Spleen (tissue), 11 donors: ENCODE measurements at regions not wholly inside any gene's neighbourhood (a gene's known extent, or its start where the extent isn't known, plus 50 kb on each side); places are given as distances from the start of the nearest gene placed in this dataset.
"Not testable (repeated sequence)": the region's sequence is repeated elsewhere in the genome, so short reads cannot be mapped to it uniquely, and the experiment has no call there.

Experiments used
- DNase-seq: peaks from one replicate; pipeline ENCODE4 v3.0.0-alpha.2; 2020
- H3K27ac ChIP-seq, 8 donors: fragments of 200-600 bp; sonication (generic) in 7 of 8; 1 replicate in 4 of 8; 2 replicates in 4 of 8; pipeline versions ENCODE4 v1.5.0 to v1.8.0; 2016 to 2021; ENCODE audit warnings: inconsistent platforms in 4 of 8, mild to moderate bottlenecking in 4 of 8, moderate library complexity in 1 of 8
- H3K27me3 ChIP-seq, 7 donors: fragments of 200-600 bp; sonication (generic) in 6 of 7; replicated peaks in 1 of 7; 1 replicate in 4 of 7; 2 replicates in 3 of 7; pipeline versions ENCODE4 v1.5.0 to v1.8.0; 2016 to 2021; ENCODE audit warnings: inconsistent platforms in 3 of 7, mild to moderate bottlenecking in 1 of 7
- H3K36me3 ChIP-seq, 6 donors: fragments of 200-600 bp; sonication (generic) in 5 of 6; 1 replicate in 4 of 6; 2 replicates in 2 of 6; pipeline versions ENCODE4 v1.5.0 to v1.8.0; 2016 to 2021; ENCODE audit warnings: inconsistent platforms in 2 of 6
- H3K4me1 ChIP-seq, 6 donors: fragments of 200-600 bp; sonication (generic) in 5 of 6; 1 replicate in 3 of 6; 2 replicates in 3 of 6; pipeline versions ENCODE4 v1.5.0 to v1.8.0; 2016 to 2021; ENCODE audit warnings: inconsistent platforms in 3 of 6
- H3K4me3 ChIP-seq, 8 donors: fragments of 200-600 bp; sonication (generic) in 7 of 8; 1 replicate in 4 of 8; 2 replicates in 4 of 8; pipeline versions ENCODE4 v1.5.0 to v1.8.0; 2016 to 2021; ENCODE audit warnings: inconsistent platforms in 4 of 8, mild to moderate bottlenecking in 4 of 8, moderate library complexity in 2 of 8
- H3K9me3 ChIP-seq, 8 donors: fragments of 200-600 bp; sonication (generic) in 7 of 8; 1 replicate in 4 of 8; 2 replicates in 4 of 8; pipeline versions ENCODE4 v1.5.0 to v1.8.0; 2016 to 2021; ENCODE audit warnings: inconsistent platforms in 4 of 8
- CTCF ChIP-seq, 11 experiments: fragments of 200-600 bp in 7 of 11; fragments of 450-650 bp in 4 of 11; sonication (generic) in 4 of 11; IDR thresholded peaks in 8 of 11; conservative IDR thresholded peaks in 3 of 11; 1 replicate in 7 of 11; 2 replicates in 4 of 11; pipeline versions ENCODE4 v1.4.0 to v1.8.0; 2016 to 2021; ENCODE audit warnings: antibody characterized with exemption in 11 of 11, inconsistent platforms in 4 of 11, mild to moderate bottlenecking in 1 of 11
- POLR2A ChIP-seq, 3 donors: fragments of 450-650 bp; IDR thresholded peaks; one replicate each; pipeline ENCODE4 v1.5.1; 2017; ENCODE audit warnings: antibody characterized with exemption in 3 of 3, mild to moderate bottlenecking in 1 of 3
- POLR2AphosphoS5 ChIP-seq, 3 donors: sonication (generic); formaldehyde crosslinking; IDR thresholded peaks; one replicate each; pipeline ENCODE4 v1.5.1; 2017; ENCODE audit warnings: antibody characterized with exemption in 3 of 3
- whole genome bisulfite sequencing, 5 donors: extraction: QIAGEN DNeasy Blood & Tissue Kit in 3 of 5; methylation state at CpG; one replicate each; pipeline versions ENCODE4 v1.1.5 to v1.1.7; 2013 to 2018; 5-methylcytosine and 5-hydroxymethylcytosine counted together
- intact Hi-C: fragments of 100-400 bp; cut with DNase I; formaldehyde crosslinking; loops from one replicate; pipeline ENCODE4 v1.15.0; 2023; ENCODE audit warnings: low total_unique reads
- donor health status: healthy with polysubstance abuse.
- donor health status: DM: no; HTN: no; CAD: no; lungs with moderate emphysema.
- donor health status: DM: no; HTN: no; CAD: no.
- donor health status: Bipolar disorder and iron deficiency.
- donor health status: healthy.
- donor health status: DM: no; HTN: no; CAD: no.
- donor health status: DM: yes; HTN: yes; CAD: no.

- no peaks in the 10 kb centered on the region for H3K4me1 ChIP-seq
- no peaks in the 10 kb centered on the region for H3K27me3 ChIP-seq
- H3K36me3 ChIP-seq: no peaks in the 10 kb centered on the region
- DNase-seq: no peak
- H3K4me3 ChIP-seq: no peak overlapping the region
- H3K27ac ChIP-seq: no peak overlapping the region
- no peak for TF ChIP-seq CTCF (IDR thresholded peaks at IDR 0.05 in 8 of 11, conservative IDR thresholded peaks at IDR 0.05 in 3 of 11)
- no peak for TF ChIP-seq POLR2A (IDR thresholded peaks at IDR 0.05)
- no peak for TF ChIP-seq POLR2AphosphoS5 (IDR thresholded peaks at IDR 0.05)
- H3K9me3 ChIP-seq: peaks cover 4 to 41% (median 29%) of the 10 kb centered on the region in 8 donors
- intact Hi-C loops: no loop called here
Observed at GRCh38 chr9:103574056-103574455, 520.1 kb upstream of the SMC2 start.

GRCh38 chr9:103586721-103587120, 507.4 kb upstream of the SMC2 start:
- Histone ChIP-seq H3K4me1 (no peaks in the 10 kb centered on the region), H3K4me3 (no peak overlapping the region), H3K36me3 (no peaks in the 10 kb centered on the region), H3K9me3 (peaks cover 0 to 28% (median 4%) of the 10 kb centered on the region in 8 donors), H3K27ac (no peak overlapping the region), H3K27me3 (no peaks in the 10 kb centered on the region)
- intact Hi-C loops: no loop called here
- no peak for TF ChIP-seq POLR2A (IDR thresholded peaks at IDR 0.05)
- no peak for TF ChIP-seq CTCF (IDR thresholded peaks at IDR 0.05 in 8 of 11, conservative IDR thresholded peaks at IDR 0.05 in 3 of 11)
- no peak for TF ChIP-seq POLR2AphosphoS5 (IDR thresholded peaks at IDR 0.05)
- 78 to 96% (median 86%) methylated on average over 5 to 6 of the region's 6 CpGs for WGBS, 5 donors
- no peak for DNase-seq

GRCh38 chr9:103601287-103601686, 492.8 kb upstream of the SMC2 start:
- 71 to 90% (median 80%) methylated on average over 1 of the region's 1 CpG for WGBS, 5 donors
- Histone ChIP-seq H3K36me3 (no peaks in the 10 kb centered on the region), H3K9me3 (peaks cover 0 to 30% (median 18%) of the 10 kb centered on the region in 8 donors), H3K4me1 (no peaks in the 10 kb centered on the region), H3K27ac (no peak overlapping the region), H3K4me3 (no peak overlapping the region), H3K27me3 (no peaks in the 10 kb centered on the region)
- no peak for DNase-seq
- intact Hi-C loops: no loop called here
- TF ChIP-seq POLR2A (IDR thresholded peaks at IDR 0.05): no peak
- TF ChIP-seq CTCF (IDR thresholded peaks at IDR 0.05 in 8 of 11, conservative IDR thresholded peaks at IDR 0.05 in 3 of 11): no peak
- TF ChIP-seq POLR2AphosphoS5 (IDR thresholded peaks at IDR 0.05): no peak

- peaks cover 0 to 27% (median 12%) of the 10 kb centered on the region in 8 donors for H3K9me3 ChIP-seq
- DNase-seq, H3K27me3 ChIP-seq, H3K4me3 ChIP-seq, H3K27ac ChIP-seq, intact Hi-C loops, H3K36me3 ChIP-seq, H3K4me1 ChIP-seq: not testable (repeated sequence)
- WGBS, 5 donors: 80 to 99% (median 95%) methylated on average over 11 to 14 of the region's 14 CpGs
Observed at GRCh38 chr9:103611950-103612349, 482.2 kb upstream of the SMC2 start.

- 63 to 76% (median 66%) methylated on average over 5 of the region's 5 CpGs for WGBS, 5 donors
- H3K9me3 ChIP-seq: peaks cover 0 to 16% (median 5%) of the 10 kb centered on the region in 8 donors
- H3K27ac ChIP-seq: no peak overlapping the region
- DNase-seq: no peak
- H3K4me1 ChIP-seq: no peaks in the 10 kb centered on the region
- H3K4me3 ChIP-seq: no peak overlapping the region
- no peaks in the 10 kb centered on the region for H3K27me3 ChIP-seq
- TF ChIP-seq POLR2AphosphoS5 (IDR thresholded peaks at IDR 0.05) (no peak), POLR2A (IDR thresholded peaks at IDR 0.05) (no peak), CTCF (IDR thresholded peaks at IDR 0.05 in 8 of 11, conservative IDR thresholded peaks at IDR 0.05 in 3 of 11) (no peak)
- intact Hi-C loops: no loop called here
- H3K36me3 ChIP-seq: no peaks in the 10 kb centered on the region
Observed at GRCh38 chr9:103615994-103616393, 478.1 kb upstream of the SMC2 start.
